ENCODE measurements at regions not wholly inside any gene's neighbourhood (a gene's known extent, or its start where the extent isn't known, plus 50 kb on each side); places are given as distances from the start of the nearest gene placed in this dataset.

GRCh38 chr18:55839343-55839742 lies 251.4 kb upstream of the TCF4 start:
- H3K4me3 ChIP-seq, result no peak overlapping the region
- in situ Hi-C loops (cut with MboI; ENCODE audit: low sequenced_read_pairs), result loop anchor here (25.0 kb wide), 2 partner anchors 102 to 452 kb away; no protein-coding TSS in a partner anchor
- DNase-seq (ENCODE audit: low spot score in 2 of 2), result no peak

GRCh38 chr18:55838841-55839240 lies 250.8 kb upstream of the TCF4 start:
- no peak for DNase-seq (ENCODE audit: low spot score in 2 of 2)

More at GRCh38 chr18:55839343-55839742, 251.4 kb upstream of the TCF4 start:
- 0 out of 2 replicates have a peak, but pooled peaks cover 3% of the 10 kb centered on the region for H3K27me3 ChIP-seq (ENCODE audit: low read depth)
- no peaks in the 10 kb centered on the region for H3K36me3 ChIP-seq (replicated peaks)
- H3K9me3 ChIP-seq, result no peaks in the 10 kb centered on the region
- no peaks in the 10 kb centered on the region for H3K4me1 ChIP-seq

GRCh38 chr18:55838319-55838718 lies 250.3 kb upstream of the TCF4 start:
- Histone ChIP-seq H3K9me3 (no peaks in the 10 kb centered on the region), H3K4me3 (no peak overlapping the region), H3K4me1 (no peaks in the 10 kb centered on the region), H3K36me3 (replicated peaks) (no peaks in the 10 kb centered on the region), H3K27me3 (ENCODE audit: low read depth) (no peaks in the 10 kb centered on the region)
- no peak for DNase-seq (ENCODE audit: low spot score in 2 of 2)
- in situ Hi-C loops (cut with MboI; ENCODE audit: low sequenced_read_pairs), result loop anchor here (25.0 kb wide), 2 partner anchors 101 to 451 kb away; no protein-coding TSS in a partner anchor

More at GRCh38 chr18:55838841-55839240, 250.8 kb upstream of the TCF4 start:
- 0 out of 2 replicates have a peak, but pooled peaks cover 3% of the 10 kb centered on the region for H3K27me3 ChIP-seq (ENCODE audit: low read depth)
- no peaks in the 10 kb centered on the region for H3K4me1 ChIP-seq
- H3K4me3 ChIP-seq, result no peak overlapping the region
- in situ Hi-C loops (cut with MboI; ENCODE audit: low sequenced_read_pairs), result loop anchor here (25.0 kb wide), 2 partner anchors 102 to 452 kb away; no protein-coding TSS in a partner anchor
- H3K36me3 ChIP-seq (replicated peaks), result no peaks in the 10 kb centered on the region
- H3K9me3 ChIP-seq, result no peaks in the 10 kb centered on the region

GRCh38 chr18:55833543-55833942 lies 245.6 kb upstream of the TCF4 start:
- H3K36me3 ChIP-seq (replicated peaks), result no peaks in the 10 kb centered on the region
- no peak for DNase-seq (ENCODE audit: low spot score in 2 of 2)
- H3K4me1 ChIP-seq, result no peaks in the 10 kb centered on the region
- in situ Hi-C loops (cut with MboI; ENCODE audit: low sequenced_read_pairs), result loop anchor here (25.0 kb wide), 2 partner anchors 96 to 446 kb away; no protein-coding TSS in a partner anchor
- H3K27me3 ChIP-seq (ENCODE audit: low read depth), result no peaks in the 10 kb centered on the region
- H3K4me3 ChIP-seq, result no peak overlapping the region
- no peaks in the 10 kb centered on the region for H3K9me3 ChIP-seq

- DNase-seq (ENCODE audit: low spot score in 2 of 2), result no peak
- no peaks in the 10 kb centered on the region for H3K9me3 ChIP-seq
- no peaks in the 10 kb centered on the region for H3K27me3 ChIP-seq (ENCODE audit: low read depth)
- no peaks in the 10 kb centered on the region for H3K4me1 ChIP-seq
- in situ Hi-C loops (cut with MboI; ENCODE audit: low sequenced_read_pairs), result loop anchor here (25.0 kb wide), 2 partner anchors 93 to 443 kb away; no protein-coding TSS in a partner anchor
- H3K4me3 ChIP-seq, result no peak overlapping the region
- no peaks in the 10 kb centered on the region for H3K36me3 ChIP-seq (replicated peaks)
Observed at GRCh38 chr18:55830544-55830943, 242.6 kb upstream of the TCF4 start.

- Histone ChIP-seq H3K36me3 (replicated peaks) (no peaks in the 10 kb centered on the region), H3K4me1 (no peaks in the 10 kb centered on the region), H3K4me3 (no peak overlapping the region), H3K9me3 (no peaks in the 10 kb centered on the region), H3K27me3 (ENCODE audit: low read depth) (no peaks in the 10 kb centered on the region)
- in situ Hi-C loops (cut with MboI; ENCODE audit: low sequenced_read_pairs), result no loop called here
- DNase-seq (ENCODE audit: low spot score in 2 of 2), result no peak
Observed at GRCh38 chr18:55821219-55821618, 233.2 kb upstream of the TCF4 start.

GRCh38 chr18:55819448-55819847 lies 231.5 kb upstream of the TCF4 start:
- Histone ChIP-seq H3K4me3 (no peak overlapping the region), H3K27me3 (ENCODE audit: low read depth) (no peaks in the 10 kb centered on the region), H3K9me3 (no peaks in the 10 kb centered on the region), H3K36me3 (replicated peaks) (no peaks in the 10 kb centered on the region), H3K4me1 (no peaks in the 10 kb centered on the region)
- DNase-seq (ENCODE audit: low spot score in 2 of 2), result no peak
- in situ Hi-C loops (cut with MboI; ENCODE audit: low sequenced_read_pairs), result no loop called here

GRCh38 chr18:55818284-55818683 lies 230.3 kb upstream of the TCF4 start:
- Histone ChIP-seq H3K4me1 (no peaks in the 10 kb centered on the region), H3K36me3 (replicated peaks) (no peaks in the 10 kb centered on the region), H3K9me3 (no peaks in the 10 kb centered on the region), H3K4me3 (no peak overlapping the region), H3K27me3 (ENCODE audit: low read depth) (no peaks in the 10 kb centered on the region)
- DNase-seq (ENCODE audit: low spot score in 2 of 2), result no peak
- in situ Hi-C loops (cut with MboI; ENCODE audit: low sequenced_read_pairs), result no loop called here

- Histone ChIP-seq H3K36me3 (replicated peaks) (no peaks in the 10 kb centered on the region), H3K4me3 (no peak overlapping the region), H3K27me3 (ENCODE audit: low read depth) (no peaks in the 10 kb centered on the region), H3K4me1 (no peaks in the 10 kb centered on the region; the same call in 1 of the 2 replicates), H3K9me3 (no peaks in the 10 kb centered on the region)
- in situ Hi-C loops (cut with MboI; ENCODE audit: low sequenced_read_pairs), result no loop called here
- DNase-seq (ENCODE audit: low spot score in 2 of 2), result no peak
Observed at GRCh38 chr18:55811925-55812324, 223.9 kb upstream of the TCF4 start.

GRCh38 chr18:55805666-55806065 lies 217.7 kb upstream of the TCF4 start:
- Histone ChIP-seq H3K4me3 (no peak overlapping the region), H3K36me3 (replicated peaks) (no peaks in the 10 kb centered on the region), H3K9me3 (no peaks in the 10 kb centered on the region), H3K27me3 (ENCODE audit: low read depth) (no peaks in the 10 kb centered on the region), H3K4me1 (no peaks in the 10 kb centered on the region; the same call in 1 of the 2 replicates)
- DNase-seq (ENCODE audit: low spot score in 2 of 2), result no peak
- in situ Hi-C loops (cut with MboI; ENCODE audit: low sequenced_read_pairs), result no loop called here

- no peak for DNase-seq (ENCODE audit: low spot score in 2 of 2)
- Histone ChIP-seq H3K4me3 (no peak overlapping the region), H3K27me3 (ENCODE audit: low read depth) (no peaks in the 10 kb centered on the region), H3K4me1 (no peaks in the 10 kb centered on the region), H3K36me3 (replicated peaks) (no peaks in the 10 kb centered on the region), H3K9me3 (no peaks in the 10 kb centered on the region)
- in situ Hi-C loops (cut with MboI; ENCODE audit: low sequenced_read_pairs), result no loop called here
Observed at GRCh38 chr18:55795101-55795669, 207.2 kb upstream of the TCF4 start.

- DNase-seq (ENCODE audit: low spot score in 2 of 2), result no peak
- in situ Hi-C loops (cut with MboI; ENCODE audit: low sequenced_read_pairs), result no loop called here
- no peaks in the 10 kb centered on the region for H3K9me3 ChIP-seq
- H3K27me3 ChIP-seq (ENCODE audit: low read depth), result no peaks in the 10 kb centered on the region
- no peaks in the 10 kb centered on the region for H3K4me1 ChIP-seq
- H3K4me3 ChIP-seq, result no peak overlapping the region
- H3K36me3 ChIP-seq (replicated peaks), result no peaks in the 10 kb centered on the region
Observed at GRCh38 chr18:55794288-55795052, 206.5 kb upstream of the TCF4 start.

- Histone ChIP-seq H3K27me3 (ENCODE audit: low read depth) (no peaks in the 10 kb centered on the region), H3K36me3 (replicated peaks) (no peaks in the 10 kb centered on the region), H3K9me3 (no peaks in the 10 kb centered on the region), H3K4me3 (no peak overlapping the region), H3K4me1 (no peaks in the 10 kb centered on the region)
- no peak for DNase-seq (ENCODE audit: low spot score in 2 of 2)
- in situ Hi-C loops (cut with MboI; ENCODE audit: low sequenced_read_pairs), result no loop called here
Observed at GRCh38 chr18:55790296-55790695, 202.3 kb upstream of the TCF4 start.

GRCh38 chr18:55787536-55788073 lies 199.6 kb upstream of the TCF4 start:
- Histone ChIP-seq H3K27me3 (ENCODE audit: low read depth) (no peaks in the 10 kb centered on the region), H3K4me1 (no peaks in the 10 kb centered on the region), H3K36me3 (replicated peaks) (no peaks in the 10 kb centered on the region), H3K9me3 (no peaks in the 10 kb centered on the region), H3K4me3 (no peak overlapping the region)
- no peak for DNase-seq (ENCODE audit: low spot score in 2 of 2)
- in situ Hi-C loops (cut with MboI; ENCODE audit: low sequenced_read_pairs), result no loop called here

Data from HAP-1 (cell line).